HCT116 (cell line): ENCODE measurements at regions not wholly inside any gene's neighbourhood (a gene's known extent, or its start where the extent isn't known, plus 50 kb on each side); places are given as distances from the start of the nearest gene placed in this dataset.

Experiments used
- ATAC-seq: fragments of 200-7000 bp; cut with Tn5 transposase; 2 replicates; pipeline ENCODE4 v1.9.1; 2020; ENCODE audit warnings: mild to moderate bottlenecking, moderate library complexity
- BruUV-seq: library from RNA; stranded (reverse); fragments of 400-500 nt; replicated peaks from 2 replicates; lab custom pipeline; 2021; lab: Mats Ljungman, UMichigan
- CTCF ChIA-PET: fragments of 300-600 bp; sonication (Branson Sonifier 250); formaldehyde crosslinking; loops from one replicate; lab custom pipeline; 2021; ENCODE audit warnings: antibody characterized with exemption; lab: Charles Lee
- POLR2A ChIA-PET: fragments of 300-600, 350-600 bp; sonication (Branson Sonifier 250); formaldehyde crosslinking; loops from one replicate; lab custom pipeline; 2021; ENCODE audit warnings: antibody characterized with exemption; lab: Charles Lee
- RAD21 ChIA-PET, 2 experiments: fragments of 300-600 bp; sonication (Branson Sonifier 250); formaldehyde crosslinking; loops; one replicate each; lab custom pipeline; 2023; ENCODE audit warnings: low total read pairs in 2 of 2; ENCODE audit not compliant: uncharacterized antibody in 2 of 2, unreplicated experiment in 2 of 2, low non-redundant PET in 1 of 2; lab: Charles Lee
- DNase-seq: peaks from one replicate; pipeline ENCODE4 v3.0.0-alpha.2; 2010; ENCODE audit warnings: low read depth, low spot score
- H2AFZ ChIP-seq: fragments of 200-600 bp; shearing (Covaris generic), sonication (generic); 2 replicates; pipeline ENCODE4 v1.6.1; 2017; ENCODE audit warnings: low read depth, mixed run types, mixed read lengths, antibody characterized with exemption, low read length; ENCODE audit not compliant: poor library complexity, severe bottlenecking
- H3K27ac ChIP-seq: 2 replicates; pipeline ENCODE4 v1.5.1; 2012; ENCODE audit warnings: low read depth, low read length
- H3K27me3 ChIP-seq: fragments of 200-600 bp; sonication (generic); 2 replicates; pipeline ENCODE4 v1.6.1; 2016; ENCODE audit warnings: mixed run types, low read length, mixed read lengths; ENCODE audit not compliant: insufficient read depth
- H3K36me3 ChIP-seq, 2 experiments: fragments of 200-500 bp in 1 of 2; fragments of 200-600 bp in 1 of 2; sonication (Bioruptor generic) in 1 of 2; sonication (generic) in 1 of 2; 2 replicates each; pipeline versions ENCODE4 v1.5.1 to v1.6.1; 2014 to 2016; ENCODE audit warnings: low read length in 2 of 2, inconsistent platforms in 1 of 2, mixed read lengths in 1 of 2, mixed run types in 1 of 2; ENCODE audit not compliant: insufficient read depth in 2 of 2, control insufficient read depth in 1 of 2
- H3K4me1 ChIP-seq, 2 experiments: fragments of 200-600 bp in 1 of 2; sonication (generic) in 1 of 2; 2 replicates each; pipeline versions ENCODE4 v1.5.1 to v1.6.1; 2012 to 2017; ENCODE audit warnings: low read length in 2 of 2, inconsistent platforms in 1 of 2, mild to moderate bottlenecking in 1 of 2, mixed read lengths in 1 of 2, mixed run types in 1 of 2, moderate library complexity in 1 of 2; ENCODE audit not compliant: insufficient read depth in 2 of 2, control insufficient read depth in 1 of 2
- H3K4me2 ChIP-seq: fragments of 200-600 bp; sonication (generic); 2 replicates; pipeline ENCODE4 v1.6.1; 2017; ENCODE audit warnings: mixed run types, low read length, mixed read lengths
- H3K4me3 ChIP-seq, 2 experiments: fragments of 200-600 bp in 1 of 2; sonication (generic) in 1 of 2; replicated peaks in 1 of 2; 2 replicates each; pipeline ENCODE4 v1.5.1; 2011 to 2016; ENCODE audit warnings: low read length in 2 of 2, control low read depth in 1 of 2, low read depth in 1 of 2, mild to moderate bottlenecking in 1 of 2, mixed read lengths in 1 of 2, mixed run types in 1 of 2
- H3K79me2 ChIP-seq: fragments of 200-600 bp; sonication (generic); 2 replicates; pipeline ENCODE4 v1.6.1; 2017; ENCODE audit warnings: mild to moderate bottlenecking, mixed run types, low read length, moderate library complexity, mixed read lengths; ENCODE audit not compliant: insufficient read depth
- H3K9ac ChIP-seq: fragments of 200-600 bp; sonication (generic); 2 replicates; pipeline ENCODE4 v1.6.1; 2016; ENCODE audit warnings: low read length, mixed read lengths
- H3K9me2 ChIP-seq: fragments of 200-600 bp; sonication (generic), shearing (Covaris generic); 2 replicates; pipeline ENCODE4 v1.6.1; 2017; ENCODE audit warnings: mixed run types, mild to moderate bottlenecking, moderate library complexity; ENCODE audit not compliant: insufficient read depth
- H3K9me3 ChIP-seq, 2 experiments: fragments of 200-500 bp in 1 of 2; fragments of 200-600 bp in 1 of 2; sonication (Bioruptor generic) in 1 of 2; sonication (generic) in 1 of 2; 2 replicates each; pipeline ENCODE4 v1.6.1; 2014 to 2017; ENCODE audit warnings: low read length in 2 of 2, mixed read lengths in 2 of 2, inconsistent platforms in 1 of 2, low read depth in 1 of 2, mild to moderate bottlenecking in 1 of 2, mixed run types in 1 of 2, moderate library complexity in 1 of 2; ENCODE audit not compliant: control insufficient read depth in 1 of 2, insufficient read depth in 1 of 2
- H4K20me1 ChIP-seq: fragments of 200-600 bp; sonication (generic), shearing (Covaris generic); 2 replicates; pipeline ENCODE4 v1.6.1; 2017; ENCODE audit warnings: mixed run types, mild to moderate bottlenecking, moderate library complexity; ENCODE audit not compliant: insufficient read depth
- ATF3 ChIP-seq: IDR thresholded peaks from 2 replicates; pipeline ENCODE4 v1.6.1; 2012
- CBX3 ChIP-seq: IDR thresholded peaks from 2 replicates; pipeline ENCODE4 v1.6.1; 2012; ENCODE audit warnings: low read depth
- ELF1 ChIP-seq: IDR thresholded peaks from 2 replicates; pipeline ENCODE4 v1.6.1; 2012; ENCODE audit warnings: low read depth, borderline replicate concordance
- JUND ChIP-seq: IDR thresholded peaks from 2 replicates; pipeline ENCODE4 v1.6.1; 2012
- RAD21 ChIP-seq: IDR thresholded peaks from 2 replicates; pipeline ENCODE4 v1.6.1; 2012; ENCODE audit warnings: low read depth, mild to moderate bottlenecking
- REST ChIP-seq: IDR thresholded peaks from 2 replicates; pipeline ENCODE4 v1.6.1; 2012; ENCODE audit warnings: low read depth
- SRF ChIP-seq: IDR thresholded peaks from 2 replicates; pipeline ENCODE4 v1.6.1; 2012; ENCODE audit warnings: low read depth
- YY1 ChIP-seq: IDR thresholded peaks from 2 replicates; pipeline ENCODE4 v1.6.1; 2011; ENCODE audit warnings: low read length, low read depth, moderate library complexity, mild to moderate bottlenecking; ENCODE audit not compliant: insufficient replicate concordance; ENCODE audit errors: extremely low read depth
- ZBTB33 ChIP-seq: IDR thresholded peaks from 2 replicates; pipeline ENCODE4 v1.6.1; 2011; ENCODE audit warnings: mild to moderate bottlenecking, low read length, moderate library complexity; ENCODE audit not compliant: insufficient replicate concordance; ENCODE audit errors: extremely low read depth
- ZNF274 ChIP-seq: fragments of 200-500 bp; sonication (Bioruptor generic); IDR thresholded peaks from 2 replicates; pipeline ENCODE4 v1.6.1; 2014; ENCODE audit warnings: mild to moderate bottlenecking, low read depth, low read length, inconsistent platforms
- intact Hi-C: fragments of 100-400 bp; cut with micrococcal nuclease; formaldehyde crosslinking; loops from 2 replicates; pipeline ENCODE4 v1.10.0; 2022

GRCh38 chr7:136509466-136509865 lies 359.0 kb upstream of the CHRM2 start:
- no peak for TF ChIP-seq SRF
- no peak for TF ChIP-seq REST
- TF ChIP-seq RAD21 = no peak
- TF ChIP-seq YY1 = no peak
- no peak for TF ChIP-seq JUND
- TF ChIP-seq ATF3 = no peak
- TF ChIP-seq ELF1 = no peak
- no peak for TF ChIP-seq ZBTB33
- TF ChIP-seq ZNF274 = no peak
- TF ChIP-seq CBX3 = no peak
- TF ChIP-seq, all 23 proteins: peak for 0
- H3K36me3 ChIP-seq = no peaks in the 10 kb centered on the region
- no peak overlapping the region for H3K9ac ChIP-seq
- no peaks in the 10 kb centered on the region for H3K9me2 ChIP-seq
- no peaks in the 10 kb centered on the region for H3K79me2 ChIP-seq
- ChIA-PET CTCF (no interaction called here), RAD21 (no interaction called here), POLR2A (no interaction called here)
- no peak for DNase-seq
- BruUV-seq = no TSS peak
- H4K20me1 ChIP-seq = no peaks in the 10 kb centered on the region
- no peak overlapping the region for H3K4me3 ChIP-seq
- ATAC-seq = no peak
- no peaks in the 10 kb centered on the region for H3K4me1 ChIP-seq
- no peaks in the 10 kb centered on the region; a peak in 1 of 4 replicates for H3K9me3 ChIP-seq
- no peak overlapping the region for H3K4me2 ChIP-seq
- no peak overlapping the region for H2AFZ ChIP-seq
- no peak overlapping the region for H3K27ac ChIP-seq
- H3K27me3 ChIP-seq = no peaks in the 10 kb centered on the region
- intact Hi-C loops = no loop called here
